PC-9 (cell line): ENCODE measurements at regions not wholly inside any gene's neighbourhood (a gene's known extent, or its start where the extent isn't known, plus 50 kb on each side); places are given as distances from the start of the nearest gene placed in this dataset.

Experiments
- BruUV-seq: library from RNA; stranded (reverse); fragments of 400-500 nt; replicated peaks from 2 replicates; lab custom pipeline; 2021; lab: Mats Ljungman, UMichigan
- CTCF ChIA-PET: fragments of 300-600 bp; sonication (Branson Sonifier 250); formaldehyde crosslinking; loops from one replicate; lab custom pipeline; 2022; ENCODE audit warnings: antibody characterized with exemption; lab: Charles Lee
- POLR2A ChIA-PET: fragments of 300-600 bp; sonication (Branson Sonifier 250); formaldehyde crosslinking; loops from one replicate; lab custom pipeline; 2022; ENCODE audit warnings: antibody characterized with exemption; ENCODE audit not compliant: unreplicated experiment; lab: Charles Lee
- DNase-seq, 2 experiments: peaks; one replicate each; pipeline versions ENCODE4 v3.0.0 to v3.0.0-alpha.2; 2015 to 2022; ENCODE audit warnings: mixed read lengths in 1 of 2
- H2AFZ ChIP-seq: fragments of 200-600 bp; sonication (generic); 2 replicates; pipeline ENCODE4 v1.8.1; 2017; ENCODE audit warnings: antibody characterized with exemption
- H3F3A ChIP-seq: fragments of 200-600 bp; sonication (generic); 2 replicates; pipeline ENCODE4 v1.8.1; 2017; ENCODE audit warnings: antibody characterized with exemption, mild to moderate bottlenecking, low read depth; ENCODE audit not compliant: insufficient read depth
- H3K27ac ChIP-seq: fragments of 200-600 bp; sonication (generic); 2 replicates; pipeline ENCODE4 v1.6.1; 2016; ENCODE audit warnings: mixed run types
- H3K27me3 ChIP-seq: fragments of 200-600 bp; sonication (generic); 2 replicates; pipeline ENCODE4 v1.6.1; 2016; ENCODE audit warnings: low read depth, mixed run types; ENCODE audit not compliant: insufficient read depth
- H3K36me3 ChIP-seq: fragments of 200-600 bp; sonication (generic); 2 replicates; pipeline ENCODE4 v1.6.1; 2016; ENCODE audit warnings: low read depth, mixed run types
- H3K4me1 ChIP-seq: fragments of 200-600 bp; sonication (generic); replicated peaks from 2 replicates; pipeline ENCODE4 v1.6.1; 2016; ENCODE audit warnings: mixed run types; ENCODE audit not compliant: insufficient read depth
- H3K4me2 ChIP-seq: fragments of 200-600 bp; sonication (generic); 2 replicates; pipeline ENCODE4 v1.6.1; 2017; ENCODE audit warnings: mixed run types
- H3K4me3 ChIP-seq: fragments of 200-600 bp; sonication (generic); 2 replicates; pipeline ENCODE4 v1.6.1; 2016; ENCODE audit warnings: mixed run types
- H3K79me2 ChIP-seq: fragments of 200-600 bp; sonication (generic); 2 replicates; pipeline ENCODE4 v1.6.1; 2017; ENCODE audit warnings: low read depth, mixed run types
- H3K9me2 ChIP-seq: fragments of 200-600 bp; sonication (generic); 2 replicates; pipeline ENCODE4 v1.8.1; 2017; ENCODE audit warnings: mild to moderate bottlenecking; ENCODE audit not compliant: insufficient read depth
- H3K9me3 ChIP-seq: fragments of 200-600 bp; sonication (generic); 2 replicates; pipeline ENCODE4 v1.8.1; 2016; ENCODE audit warnings: low read depth; ENCODE audit not compliant: insufficient read depth
- H4K20me1 ChIP-seq: fragments of 200-600 bp; sonication (generic); 2 replicates; pipeline ENCODE4 v1.8.1; 2017; ENCODE audit not compliant: insufficient read depth
- CTCF ChIP-seq: fragments of 200-600 bp; sonication (generic); conservative IDR thresholded peaks from 2 replicates; pipeline ENCODE4 v1.6.1; 2017; ENCODE audit warnings: mixed run types, antibody characterized with exemption, mild to moderate bottlenecking, moderate library complexity
- EZH2 ChIP-seq: fragments of 200-600 bp; sonication (generic); IDR thresholded peaks from 2 replicates; pipeline ENCODE4 v1.8.0; 2017; ENCODE audit warnings: antibody characterized with exemption, low read depth
- intact Hi-C: fragments of 100-400 bp; cut with micrococcal nuclease; formaldehyde crosslinking; loops from one replicate; pipeline ENCODE4 v1.10.0; 2022; ENCODE audit not compliant: unreplicated experiment

GRCh38 chr14:98666545-98666944, 605.5 kb downstream of the BCL11B start:
- no TSS peak for BruUV-seq
- CTCF ChIA-PET = no interaction called here
- Histone ChIP-seq H4K20me1 (no peaks in the 10 kb centered on the region), H3F3A (no peaks in the 10 kb centered on the region), H2AFZ (no peak overlapping the region), H3K4me3 (no peak overlapping the region), H3K79me2 (no peaks in the 10 kb centered on the region), H3K4me1 (no peaks in the 10 kb centered on the region), H3K36me3 (no peaks in the 10 kb centered on the region), H3K27me3 (no peaks in the 10 kb centered on the region), H3K9me2 (no peaks in the 10 kb centered on the region), H3K4me2 (no peak overlapping the region), H3K9me3 (no peaks in the 10 kb centered on the region), H3K27ac (no peak overlapping the region)
- POLR2A ChIA-PET = no interaction called here
- no peak for TF ChIP-seq EZH2
- no peak for TF ChIP-seq CTCF
- DNase-seq = no peak
- intact Hi-C loops = no loop called here

DNA sequence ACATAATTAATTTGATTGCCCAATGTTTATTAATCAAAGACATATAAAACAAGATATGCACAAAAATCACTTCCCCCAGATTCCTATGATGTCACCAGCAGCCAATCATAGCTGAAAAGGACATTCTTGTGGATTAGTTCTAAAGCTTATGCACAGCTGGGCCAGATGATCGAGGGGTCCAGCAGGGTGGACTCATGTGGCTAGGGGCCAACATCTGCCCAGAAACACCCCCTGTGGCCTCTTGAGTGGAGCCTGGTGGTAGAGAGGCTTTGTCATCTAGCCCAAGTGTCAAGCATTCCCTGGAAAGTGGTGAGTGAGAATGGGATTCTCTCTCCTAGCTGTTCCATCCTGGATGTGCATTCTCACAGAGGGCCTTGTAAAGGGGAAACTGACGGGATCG, 590.0 kb downstream of the BCL11B start:
- no peak overlapping the region for H2AFZ ChIP-seq
- no peaks in the 10 kb centered on the region for H4K20me1 ChIP-seq
- no peaks in the 10 kb centered on the region for H3K79me2 ChIP-seq
- intact Hi-C loops = no loop called here
- H3K9me3 ChIP-seq = no peaks in the 10 kb centered on the region
- H3K27ac ChIP-seq = no peak overlapping the region
- DNase-seq = no peak
- POLR2A ChIA-PET = no interaction called here
- no peak overlapping the region for H3K4me3 ChIP-seq
- no peaks in the 10 kb centered on the region for H3F3A ChIP-seq
- CTCF ChIA-PET = no interaction called here
- no peaks in the 10 kb centered on the region for H3K27me3 ChIP-seq
- no peak for TF ChIP-seq CTCF
- no peak for TF ChIP-seq EZH2
- no peaks in the 10 kb centered on the region for H3K36me3 ChIP-seq
- no peak overlapping the region for H3K4me2 ChIP-seq
- no TSS peak for BruUV-seq
- no peaks in the 10 kb centered on the region for H3K4me1 ChIP-seq
- H3K9me2 ChIP-seq = no peaks in the 10 kb centered on the region

DNA sequence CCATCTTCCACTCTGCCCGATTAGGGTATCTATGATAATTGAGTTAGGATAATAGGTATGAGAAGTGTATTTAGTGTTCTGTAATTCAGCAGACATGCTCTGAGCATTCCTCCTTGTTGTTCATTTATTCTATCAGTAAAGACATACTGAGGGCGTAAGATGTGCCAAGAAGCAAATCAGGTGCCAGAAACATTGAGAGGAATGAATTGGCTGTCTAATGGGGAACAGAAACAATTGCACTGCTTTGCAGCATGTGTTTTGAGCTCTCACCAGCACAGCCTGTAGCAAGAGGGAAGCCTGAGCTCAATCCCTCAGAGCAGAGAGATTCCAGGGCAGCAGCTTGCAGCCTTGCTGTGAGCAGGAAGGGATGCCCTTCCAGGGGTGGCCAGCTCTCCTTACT, 589.3 kb downstream of the BCL11B start:
- Histone ChIP-seq H3K9me3 (no peaks in the 10 kb centered on the region), H3K4me2 (no peak overlapping the region), H3K27ac (no peak overlapping the region), H3K9me2 (no peaks in the 10 kb centered on the region), H3K36me3 (no peaks in the 10 kb centered on the region), H3F3A (no peaks in the 10 kb centered on the region), H2AFZ (no peak overlapping the region), H3K79me2 (no peaks in the 10 kb centered on the region), H4K20me1 (no peaks in the 10 kb centered on the region), H3K4me3 (no peak overlapping the region), H3K27me3 (no peaks in the 10 kb centered on the region), H3K4me1 (no peaks in the 10 kb centered on the region)
- POLR2A ChIA-PET = no interaction called here
- intact Hi-C loops = no loop called here
- TF ChIP-seq CTCF = no peak
- no peak for TF ChIP-seq EZH2
- CTCF ChIA-PET = no interaction called here
- DNase-seq = no peak
- no TSS peak for BruUV-seq
